SK-N-SH (cell line): ENCODE measurements at regions not wholly inside any gene's neighbourhood (a gene's known extent, or its start where the extent isn't known, plus 50 kb on each side); places are given as distances from the start of the nearest gene placed in this dataset.
"Not testable (repeated sequence)": the region's sequence is repeated elsewhere in the genome, so short reads cannot be mapped to it uniquely, and the experiment has no call there.

Experiments
- GATA2 ChIP-seq: sonication (generic); formaldehyde crosslinking; IDR thresholded peaks from 2 replicates; pipeline ENCODE4 v1.5.0; 2020; ENCODE audit warnings: mild to moderate bottlenecking, missing genetic modification reagents
- MXI1 ChIP-seq: IDR thresholded peaks from 2 replicates; pipeline ENCODE4 v1.6.1; 2012; ENCODE audit warnings: mild to moderate bottlenecking, low read depth, low read length, improper control_type of control experiment
- POLR2AphosphoS5 ChIP-seq: IDR thresholded peaks from 2 replicates; pipeline ENCODE4 v1.6.1; 2012; ENCODE audit warnings: low read depth, low read length
- RAD21 ChIP-seq: IDR thresholded peaks from 2 replicates; pipeline ENCODE4 v1.6.1; 2012; ENCODE audit warnings: mild to moderate bottlenecking, low read length
- RFX5 ChIP-seq: IDR thresholded peaks from 2 replicates; pipeline ENCODE4 v1.6.1; 2012; ENCODE audit warnings: mild to moderate bottlenecking, improper control_type of control experiment, low read length
- RXRA ChIP-seq: IDR thresholded peaks from 2 replicates; pipeline ENCODE4 v1.4.0; 2012; ENCODE audit warnings: low read depth, mild to moderate bottlenecking, borderline replicate concordance
- SIN3A ChIP-seq: IDR thresholded peaks from 2 replicates; pipeline ENCODE4 v1.6.1; 2012; ENCODE audit warnings: low read depth, mild to moderate bottlenecking, low read length, moderate library complexity, borderline replicate concordance
- TAF1 ChIP-seq: IDR thresholded peaks from 2 replicates; pipeline ENCODE4 v1.6.1; 2012; ENCODE audit warnings: low read depth, mild to moderate bottlenecking, low read length, moderate library complexity, borderline replicate concordance
- YY1 ChIP-seq: IDR thresholded peaks from 2 replicates; pipeline ENCODE4 v1.4.0; 2012; ENCODE audit warnings: low read depth, mild to moderate bottlenecking
- TF ChIP-seq, protein P1 (sequence below): fragments of 200-600 bp; sonication (generic); IDR thresholded peaks from 2 replicates; pipeline ENCODE4 v1.6.1; 2017; ENCODE audit warnings: antibody characterized with exemption, mild to moderate bottlenecking, moderate library complexity
- TF ChIP-seq, protein P2 (sequence below): IDR thresholded peaks from 2 replicates; pipeline ENCODE4; 2012

DNA sequence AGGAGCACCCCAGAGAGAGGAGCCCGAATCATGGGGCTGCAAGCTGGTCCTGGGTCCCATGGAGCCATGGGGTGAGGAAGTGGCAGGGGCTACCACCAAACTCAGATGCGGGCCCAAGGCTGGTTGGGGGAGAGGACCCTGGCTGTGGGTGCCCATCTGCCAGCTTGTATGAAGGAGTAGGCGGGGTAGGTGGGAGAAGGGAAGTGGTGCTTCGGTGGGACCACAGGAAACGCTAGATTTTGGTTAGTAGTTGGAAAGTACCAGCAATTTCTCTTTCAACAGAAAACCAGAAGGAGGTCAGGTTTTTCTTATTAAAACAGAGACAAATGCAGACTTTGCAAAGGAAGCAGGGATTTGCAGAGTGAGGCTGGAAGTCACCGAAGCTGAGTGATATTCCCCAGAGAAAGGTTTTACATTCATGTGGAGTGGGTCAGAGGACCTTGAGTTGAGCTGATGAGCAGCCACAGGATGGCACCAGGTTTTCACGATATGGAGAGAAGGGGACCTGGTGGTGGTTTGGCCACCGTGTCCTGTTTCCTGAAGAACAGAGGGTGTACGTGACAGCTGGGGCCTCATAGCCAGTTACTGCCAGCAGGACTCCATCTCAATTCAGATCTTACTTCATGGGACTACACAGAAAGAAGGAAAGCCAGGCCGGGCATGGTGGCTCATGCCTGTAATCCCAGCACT is 216.2 kb downstream of the NPIPA7 start:
- TF ChIP-seq TAF1; SIN3A; GATA2 (CRISPR knock-in tag); POLR2AphosphoS5; RFX5; RAD21; RXRA; YY1; MXI1: not testable (repeated sequence)
- TF ChIP-seq, protein P1, sequence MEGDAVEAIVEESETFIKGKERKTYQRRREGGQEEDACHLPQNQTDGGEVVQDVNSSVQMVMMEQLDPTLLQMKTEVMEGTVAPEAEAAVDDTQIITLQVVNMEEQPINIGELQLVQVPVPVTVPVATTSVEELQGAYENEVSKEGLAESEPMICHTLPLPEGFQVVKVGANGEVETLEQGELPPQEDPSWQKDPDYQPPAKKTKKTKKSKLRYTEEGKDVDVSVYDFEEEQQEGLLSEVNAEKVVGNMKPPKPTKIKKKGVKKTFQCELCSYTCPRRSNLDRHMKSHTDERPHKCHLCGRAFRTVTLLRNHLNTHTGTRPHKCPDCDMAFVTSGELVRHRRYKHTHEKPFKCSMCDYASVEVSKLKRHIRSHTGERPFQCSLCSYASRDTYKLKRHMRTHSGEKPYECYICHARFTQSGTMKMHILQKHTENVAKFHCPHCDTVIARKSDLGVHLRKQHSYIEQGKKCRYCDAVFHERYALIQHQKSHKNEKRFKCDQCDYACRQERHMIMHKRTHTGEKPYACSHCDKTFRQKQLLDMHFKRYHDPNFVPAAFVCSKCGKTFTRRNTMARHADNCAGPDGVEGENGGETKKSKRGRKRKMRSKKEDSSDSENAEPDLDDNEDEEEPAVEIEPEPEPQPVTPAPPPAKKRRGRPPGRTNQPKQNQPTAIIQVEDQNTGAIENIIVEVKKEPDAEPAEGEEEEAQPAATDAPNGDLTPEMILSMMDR = not testable (repeated sequence)
- TF ChIP-seq, protein P2, sequence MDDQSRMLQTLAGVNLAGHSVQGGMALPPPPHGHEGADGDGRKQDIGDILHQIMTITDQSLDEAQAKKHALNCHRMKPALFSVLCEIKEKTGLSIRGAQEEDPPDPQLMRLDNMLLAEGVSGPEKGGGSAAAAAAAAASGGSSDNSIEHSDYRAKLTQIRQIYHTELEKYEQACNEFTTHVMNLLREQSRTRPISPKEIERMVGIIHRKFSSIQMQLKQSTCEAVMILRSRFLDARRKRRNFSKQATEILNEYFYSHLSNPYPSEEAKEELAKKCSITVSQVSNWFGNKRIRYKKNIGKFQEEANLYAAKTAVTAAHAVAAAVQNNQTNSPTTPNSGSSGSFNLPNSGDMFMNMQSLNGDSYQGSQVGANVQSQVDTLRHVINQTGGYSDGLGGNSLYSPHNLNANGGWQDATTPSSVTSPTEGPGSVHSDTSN = not testable (repeated sequence)
